CD4-positive, alpha-beta T cell (primary cell): ENCODE measurements at regions not wholly inside any gene's neighbourhood (a gene's known extent, or its start where the extent isn't known, plus 50 kb on each side); places are given as distances from the start of the nearest gene placed in this dataset.

Source experiments
- ATAC-seq: fragments of 200-7000 bp; cut with Tn5 transposase; one replicate; pipeline ENCODE4 v1.10.0; 2022; ENCODE audit warnings: mild to moderate bottlenecking; ENCODE audit not compliant: poor library complexity
- CTCF ChIA-PET: fragments of 350-600 bp; sonication (Branson Sonifier 250); formaldehyde crosslinking; loops from one replicate; lab custom pipeline; 2021; ENCODE audit warnings: antibody characterized with exemption, inconsistent platforms; lab: Charles Lee
- POLR2A ChIA-PET: fragments of 350-600 bp; sonication (Branson Sonifier 250); formaldehyde crosslinking; loops from one replicate; lab custom pipeline; 2021; ENCODE audit warnings: antibody characterized with exemption, inconsistent platforms; lab: Charles Lee
- DNase-seq, 14 experiments: peaks; one replicate each; pipeline ENCODE4 v3.0.0-alpha.2; 2013 to 2020; ENCODE audit warnings: mixed read lengths in 2 of 14
- H3K27ac ChIP-seq, 2 donors: one replicate each; pipeline versions ENCODE4 v1.5.1 to v1.7.0; 2013; ENCODE audit warnings: low read length in 2 of 2, low read depth in 1 of 2, mild to moderate bottlenecking in 1 of 2
- H3K27me3 ChIP-seq, 2 experiments: 1 replicate in 1 of 2; 2 replicates in 1 of 2; pipeline versions ENCODE4 v1.6.1 to v1.7.0; 2013; ENCODE audit warnings: low read length in 2 of 2, control low read depth in 1 of 2, mild to moderate bottlenecking in 1 of 2, moderate library complexity in 1 of 2; ENCODE audit not compliant: insufficient read depth in 2 of 2, control insufficient read depth in 1 of 2
- H3K36me3 ChIP-seq: one replicate; pipeline ENCODE4 v1.6.1; 2013; ENCODE audit warnings: low read length, control low read depth; ENCODE audit not compliant: insufficient read depth
- H3K4me1 ChIP-seq: one replicate; pipeline ENCODE4 v1.6.1; 2013; ENCODE audit warnings: low read length, control low read depth; ENCODE audit not compliant: insufficient read depth
- H3K4me3 ChIP-seq: one replicate; pipeline ENCODE4 v1.5.1; 2013; ENCODE audit warnings: mild to moderate bottlenecking, low read length, moderate library complexity
- H3K9me3 ChIP-seq, 2 experiments: 1 replicate in 1 of 2; 2 replicates in 1 of 2; pipeline versions ENCODE4 v1.6.1 to v1.7.0; 2013; ENCODE audit warnings: low read length in 2 of 2, mild to moderate bottlenecking in 2 of 2, control low read depth in 1 of 2, moderate library complexity in 1 of 2; ENCODE audit not compliant: control insufficient read depth in 1 of 2, insufficient read depth in 1 of 2
- H3K27ac Mint-ChIP-seq: one replicate; pipeline ENCODE4 v1.8.0; 2020; ENCODE audit warnings: mixed read lengths
- H3K27me3 Mint-ChIP-seq: one replicate; pipeline ENCODE4 v1.8.0; 2021; ENCODE audit warnings: mixed read lengths
- H3K36me3 Mint-ChIP-seq: one replicate; pipeline ENCODE4 v1.8.0; 2021; ENCODE audit warnings: low read depth, mixed read lengths
- H3K4me1 Mint-ChIP-seq: one replicate; pipeline ENCODE4 v1.8.0; 2021; ENCODE audit warnings: low read depth, mixed read lengths
- H3K4me3 Mint-ChIP-seq: one replicate; pipeline ENCODE4 v1.8.0; 2020; ENCODE audit warnings: mild to moderate bottlenecking, mixed read lengths
- H3K9me3 Mint-ChIP-seq: one replicate; pipeline ENCODE4 v1.8.0; 2020; ENCODE audit warnings: mixed read lengths
- CTCF ChIP-seq: fragments of 200-600 bp; IDR thresholded peaks from one replicate; pipeline ENCODE4 v1.8.0; 2022; ENCODE audit warnings: antibody characterized with exemption, mild to moderate bottlenecking
- intact Hi-C, 2 experiments: fragments of 100-400 bp; cut with DNase I in 1 of 2; cut with micrococcal nuclease in 1 of 2; formaldehyde crosslinking; loops; one replicate each; pipeline versions ENCODE4 v1.15.1 to v1.9.0; 2023 to 2025; cut with DNase I, micrococcal nuclease

GRCh38 chrX:11952176-11952720 lies 186.0 kb upstream of the FRMPD4 start:
- CTCF ChIA-PET, result no interaction called here
- no peak overlapping the region for H3K4me3 Mint-ChIP-seq
- no peak overlapping the region for H3K4me3 ChIP-seq

GRCh38 chrX:11953615-11954014 lies 184.7 kb upstream of the FRMPD4 start:
- no peak for ATAC-seq
- Histone ChIP-seq H3K36me3 (no peaks in the 10 kb centered on the region), H3K27me3 (no peaks in the 10 kb centered on the region), H3K4me1 (no peaks in the 10 kb centered on the region), H3K9me3 (no peaks in the 10 kb centered on the region), H3K27ac (no peak overlapping the region), H3K4me3 (no peak overlapping the region)
- Mint-ChIP-seq H3K9me3 (no peaks in the 10 kb centered on the region), H3K27me3 (no peaks in the 10 kb centered on the region), H3K4me3 (no peak overlapping the region), H3K36me3 (no peaks in the 10 kb centered on the region), H3K4me1 (no peaks in the 10 kb centered on the region), H3K27ac (no peak overlapping the region)
- ChIA-PET CTCF (no interaction called here), POLR2A (no interaction called here)
- intact Hi-C loops, result no loop called here
- TF ChIP-seq CTCF, result no peak
- no peak for DNase-seq

More at GRCh38 chrX:11952176-11952720, 186.0 kb upstream of the FRMPD4 start:
- no peaks in the 10 kb centered on the region for H3K27me3 ChIP-seq
- H3K4me1 ChIP-seq, result no peaks in the 10 kb centered on the region
- no peaks in the 10 kb centered on the region for H3K36me3 ChIP-seq
- H3K9me3 Mint-ChIP-seq, result no peaks in the 10 kb centered on the region
- POLR2A ChIA-PET, result no interaction called here
- ATAC-seq, result no peak
- H3K36me3 Mint-ChIP-seq, result no peaks in the 10 kb centered on the region
- no peaks in the 10 kb centered on the region for H3K27me3 Mint-ChIP-seq
- no peak overlapping the region for H3K27ac Mint-ChIP-seq
- intact Hi-C loops, result no loop called here
- H3K4me1 Mint-ChIP-seq, result no peaks in the 10 kb centered on the region
- H3K27ac ChIP-seq, result no peak overlapping the region
- DNase-seq, result no peak
- H3K9me3 ChIP-seq, result no peaks in the 10 kb centered on the region
- TF ChIP-seq CTCF, result no peak

- intact Hi-C loops, result no loop called here
- TF ChIP-seq CTCF, result no peak
- no peak overlapping the region for H3K4me3 ChIP-seq
- H3K4me3 Mint-ChIP-seq, result no peak overlapping the region
- CTCF ChIA-PET, result no interaction called here
- H3K27ac ChIP-seq, result no peak overlapping the region
- no peaks in the 10 kb centered on the region for H3K36me3 Mint-ChIP-seq
- no peaks in the 10 kb centered on the region for H3K9me3 ChIP-seq
- DNase-seq (no peak), ATAC-seq (no peak)
- no peaks in the 10 kb centered on the region for H3K36me3 ChIP-seq
- no peaks in the 10 kb centered on the region for H3K4me1 Mint-ChIP-seq
- H3K27me3 Mint-ChIP-seq, result no peaks in the 10 kb centered on the region
- H3K27ac Mint-ChIP-seq, result no peak overlapping the region
- H3K9me3 Mint-ChIP-seq, result no peaks in the 10 kb centered on the region
- no peaks in the 10 kb centered on the region for H3K4me1 ChIP-seq
- H3K27me3 ChIP-seq, result no peaks in the 10 kb centered on the region
- POLR2A ChIA-PET, result no interaction called here
These were observed 184.1 kb upstream of the FRMPD4 start for GRCh38 chrX:11954176-11954575.
